ENCODE measurements at regions not wholly inside any gene's neighbourhood (a gene's known extent, or its start where the extent isn't known, plus 50 kb on each side); places are given as distances from the start of the nearest gene placed in this dataset.

- no peaks in the 10 kb centered on the region for H3K36me3 ChIP-seq (ENCODE audit: control insufficient read depth, insufficient read depth, low read length)
- FAIRE-seq (no peak), DNase-seq (ENCODE audit: low read depth) (no peak)
- TF ChIP-seq, protein P1, sequence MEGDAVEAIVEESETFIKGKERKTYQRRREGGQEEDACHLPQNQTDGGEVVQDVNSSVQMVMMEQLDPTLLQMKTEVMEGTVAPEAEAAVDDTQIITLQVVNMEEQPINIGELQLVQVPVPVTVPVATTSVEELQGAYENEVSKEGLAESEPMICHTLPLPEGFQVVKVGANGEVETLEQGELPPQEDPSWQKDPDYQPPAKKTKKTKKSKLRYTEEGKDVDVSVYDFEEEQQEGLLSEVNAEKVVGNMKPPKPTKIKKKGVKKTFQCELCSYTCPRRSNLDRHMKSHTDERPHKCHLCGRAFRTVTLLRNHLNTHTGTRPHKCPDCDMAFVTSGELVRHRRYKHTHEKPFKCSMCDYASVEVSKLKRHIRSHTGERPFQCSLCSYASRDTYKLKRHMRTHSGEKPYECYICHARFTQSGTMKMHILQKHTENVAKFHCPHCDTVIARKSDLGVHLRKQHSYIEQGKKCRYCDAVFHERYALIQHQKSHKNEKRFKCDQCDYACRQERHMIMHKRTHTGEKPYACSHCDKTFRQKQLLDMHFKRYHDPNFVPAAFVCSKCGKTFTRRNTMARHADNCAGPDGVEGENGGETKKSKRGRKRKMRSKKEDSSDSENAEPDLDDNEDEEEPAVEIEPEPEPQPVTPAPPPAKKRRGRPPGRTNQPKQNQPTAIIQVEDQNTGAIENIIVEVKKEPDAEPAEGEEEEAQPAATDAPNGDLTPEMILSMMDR (IDR thresholded peaks at IDR 0.05; ENCODE audit: insufficient read depth, low read length, severe bottlenecking), result no peak
- H3K27me3 ChIP-seq (ENCODE audit: control insufficient read depth, insufficient read depth, low read length), result no peaks in the 10 kb centered on the region
- H3K4me3 ChIP-seq (ENCODE audit: low read depth, low read length), result no peak overlapping the region
These were observed 487.8 kb downstream of the BCOR start for GRCh38 chrX:39609941-39610340.

DNA sequence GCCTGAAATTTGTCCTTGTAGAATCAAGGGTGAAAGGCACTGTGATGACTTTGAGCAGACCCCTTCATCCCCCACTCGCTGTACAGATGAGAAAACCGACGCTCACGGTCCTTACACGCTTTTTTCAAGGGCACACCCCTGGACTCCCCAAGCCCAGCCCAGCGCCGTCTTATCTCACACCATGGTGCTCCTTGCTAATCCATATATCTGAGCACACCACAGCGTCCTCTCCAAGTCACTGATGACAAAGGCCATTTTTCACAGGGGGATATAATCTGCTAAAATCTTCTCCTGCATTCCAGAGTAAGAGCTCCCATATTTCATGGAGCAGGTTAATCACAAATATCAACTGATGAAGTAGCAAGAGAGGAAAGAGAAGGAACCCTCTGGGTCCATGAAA, 486.3 kb downstream of the BCOR start:
- FAIRE-seq (no peak), DNase-seq (ENCODE audit: low read depth) (no peak)
- no peaks in the 10 kb centered on the region for H3K36me3 ChIP-seq (ENCODE audit: control insufficient read depth, insufficient read depth, low read length)
- TF ChIP-seq, protein P1 (IDR thresholded peaks at IDR 0.05; ENCODE audit: insufficient read depth, low read length, severe bottlenecking), result no peak
- H3K27me3 ChIP-seq (ENCODE audit: control insufficient read depth, insufficient read depth, low read length), result no peaks in the 10 kb centered on the region
- H3K4me3 ChIP-seq (ENCODE audit: low read depth, low read length), result no peak overlapping the region

DNA sequence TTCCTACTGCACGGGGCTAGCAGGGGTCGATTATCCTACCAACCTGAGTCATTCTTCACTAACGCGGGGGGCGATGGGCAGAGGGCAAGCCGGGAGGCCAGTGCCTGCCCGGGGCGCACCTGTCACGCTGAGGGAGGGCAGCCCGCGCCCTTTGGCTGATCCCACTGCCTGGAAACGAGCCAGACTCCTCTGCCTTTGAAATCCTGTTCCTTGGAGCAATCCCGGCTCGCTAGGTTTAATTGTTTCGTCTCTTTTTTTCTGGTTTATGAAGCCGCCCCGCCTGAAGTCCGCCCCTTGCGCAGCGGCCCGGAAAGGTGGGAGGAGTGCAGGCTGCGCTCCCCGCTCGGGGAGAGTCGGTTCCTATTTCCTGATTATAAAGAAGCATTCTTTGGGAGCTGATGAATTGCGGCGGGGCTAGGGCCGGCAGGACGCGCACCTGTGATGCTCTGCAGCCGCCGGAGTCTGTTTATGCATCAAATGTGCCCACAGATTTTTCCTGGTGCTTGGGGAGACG, 484.2 kb downstream of the BCOR start:
- no peaks in the 10 kb centered on the region for H3K27me3 ChIP-seq (ENCODE audit: control insufficient read depth, insufficient read depth, low read length)
- FAIRE-seq (no peak), DNase-seq (ENCODE audit: low read depth) (no peak)
- TF ChIP-seq, protein P1 (IDR thresholded peaks at IDR 0.05; ENCODE audit: insufficient read depth, low read length, severe bottlenecking), result no peak
- no peaks in the 10 kb centered on the region for H3K36me3 ChIP-seq (ENCODE audit: control insufficient read depth, insufficient read depth, low read length)
- H3K4me3 ChIP-seq (ENCODE audit: low read depth, low read length), result no peak overlapping the region

GRCh38 chrX:39613997-39614679, 483.6 kb downstream of the BCOR start:
- DNase-seq (ENCODE audit: low read depth), result no peak
- Histone ChIP-seq H3K27me3 (ENCODE audit: control insufficient read depth, insufficient read depth, low read length) (no peaks in the 10 kb centered on the region), H3K4me3 (ENCODE audit: low read depth, low read length) (no peak overlapping the region), H3K36me3 (ENCODE audit: control insufficient read depth, insufficient read depth, low read length) (no peaks in the 10 kb centered on the region)
- TF ChIP-seq, protein P1 (IDR thresholded peaks at IDR 0.05; ENCODE audit: insufficient read depth, low read length, severe bottlenecking), result no peak
- no peak for FAIRE-seq

DNA sequence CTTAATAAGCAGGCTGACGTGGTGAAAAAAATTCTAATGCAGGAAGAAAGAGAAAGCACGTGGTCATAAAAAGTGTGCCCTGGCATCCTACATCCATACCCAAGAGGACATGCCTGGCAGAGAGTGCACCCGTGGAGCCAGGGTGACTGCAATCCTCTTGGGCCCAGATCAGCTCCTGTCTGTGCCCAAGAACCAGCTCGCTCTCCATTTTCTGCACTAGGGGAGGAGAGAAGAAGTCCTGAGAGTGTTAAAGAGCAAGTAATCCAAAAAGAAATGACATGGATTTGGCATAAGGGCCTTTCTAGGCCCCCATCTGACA, 483.1 kb downstream of the BCOR start:
- no peak for DNase-seq (ENCODE audit: low read depth)
- no peaks in the 10 kb centered on the region for H3K36me3 ChIP-seq (ENCODE audit: control insufficient read depth, insufficient read depth, low read length)
- H3K27me3 ChIP-seq (ENCODE audit: control insufficient read depth, insufficient read depth, low read length), result no peaks in the 10 kb centered on the region
- TF ChIP-seq, protein P1 (IDR thresholded peaks at IDR 0.05; ENCODE audit: insufficient read depth, low read length, severe bottlenecking), result no peak
- no peak overlapping the region for H3K4me3 ChIP-seq (ENCODE audit: low read depth, low read length)
- FAIRE-seq, result no peak
